GM12878 (cell line): ENCODE measurements at regions not wholly inside any gene's neighbourhood (a gene's known extent, or its start where the extent isn't known, plus 50 kb on each side); places are given as distances from the start of the nearest gene placed in this dataset.

Experiments
- BRCA1 ChIP-seq: IDR thresholded peaks from 2 replicates; pipeline ENCODE4 v1.6.1; 2011; ENCODE audit warnings: low read depth, low read length, improper control_type of control experiment
- CBFB ChIP-seq: IDR thresholded peaks from 2 replicates; pipeline ENCODE4 v1.6.1; 2016; ENCODE audit warnings: antibody characterized with exemption, low read depth
- CHD2 ChIP-seq: IDR thresholded peaks from 2 replicates; pipeline ENCODE4 v1.6.1; 2011; ENCODE audit warnings: low read depth, low read length, improper control_type of control experiment, borderline replicate concordance
- CREM ChIP-seq: IDR thresholded peaks from 2 replicates; pipeline ENCODE4 v1.6.1; 2014; ENCODE audit warnings: antibody characterized with exemption, low read depth
- DPF2 ChIP-seq: fragments of 450-650 bp; IDR thresholded peaks from 2 replicates; pipeline ENCODE4 v1.6.1; 2017; ENCODE audit warnings: mild to moderate bottlenecking
- ELK1 ChIP-seq: IDR thresholded peaks from 2 replicates; pipeline ENCODE4 v1.6.1; 2012; ENCODE audit warnings: low read depth, low read length, improper control_type of control experiment
- ETV6 ChIP-seq, 2 experiments: fragments of 450-650 bp in 1 of 2; IDR thresholded peaks in 1 of 2; conservative IDR thresholded peaks in 1 of 2; 2 replicates each; pipeline ENCODE4 v1.6.1; 2014; ENCODE audit warnings: antibody characterized with exemption in 1 of 2, borderline replicate concordance in 1 of 2, low read depth in 1 of 2, mild to moderate bottlenecking in 1 of 2, moderate library complexity in 1 of 2
- FOXM1 ChIP-seq: IDR thresholded peaks from 2 replicates; pipeline ENCODE4 v1.6.1; 2012; ENCODE audit warnings: low read depth, mild to moderate bottlenecking, inconsistent platforms, low read length, moderate library complexity
- GABPA ChIP-seq: IDR thresholded peaks from 2 replicates; pipeline ENCODE4 v1.6.1; 2014; ENCODE audit warnings: antibody characterized with exemption, low read depth, mild to moderate bottlenecking, inconsistent platforms
- GATAD2B ChIP-seq: fragments of 450-650 bp; conservative IDR thresholded peaks from 2 replicates; pipeline ENCODE4 v1.6.1; 2017; ENCODE audit warnings: low read depth, mild to moderate bottlenecking, moderate library complexity
- HSF1 ChIP-seq: fragments of 150-350 bp; IDR thresholded peaks from 2 replicates; pipeline ENCODE4 v1.6.1; 2014; ENCODE audit warnings: mild to moderate bottlenecking, low read depth, low read length
- IRF3 ChIP-seq: fragments of 450-650 bp; IDR thresholded peaks from 2 replicates; pipeline ENCODE4 v1.6.1; 2014; ENCODE audit warnings: mild to moderate bottlenecking
- MEF2A ChIP-seq: IDR thresholded peaks from 2 replicates; pipeline ENCODE4 v1.6.1; 2011; ENCODE audit warnings: low read depth, mild to moderate bottlenecking, low read length, moderate library complexity; ENCODE audit not compliant: insufficient read depth
- MTA3 ChIP-seq: IDR thresholded peaks from 2 replicates; pipeline ENCODE4 v1.6.1; 2012; ENCODE audit warnings: low read length, inconsistent platforms, borderline replicate concordance
- MYC ChIP-seq: IDR thresholded peaks from 2 replicates; pipeline ENCODE4 v1.6.1; 2011; ENCODE audit warnings: mild to moderate bottlenecking, low read length, moderate library complexity, inconsistent platforms; ENCODE audit not compliant: insufficient read depth, insufficient replicate concordance, insufficient read length, severe bottlenecking
- NR2F1 ChIP-seq: fragments of 450-650 bp; conservative IDR thresholded peaks from 2 replicates; pipeline ENCODE4 v1.6.1; 2017; ENCODE audit warnings: mild to moderate bottlenecking
- PBX3 ChIP-seq: IDR thresholded peaks from 2 replicates; pipeline ENCODE4 v1.6.1; 2011; ENCODE audit warnings: mild to moderate bottlenecking, low read depth, low read length, moderate library complexity; ENCODE audit not compliant: insufficient replicate concordance
- POLR2AphosphoS5 ChIP-seq: IDR thresholded peaks from 2 replicates; pipeline ENCODE4 v1.6.1; 2011; ENCODE audit warnings: mild to moderate bottlenecking, low read length, inconsistent platforms
- SIN3A ChIP-seq: IDR thresholded peaks from 2 replicates; pipeline ENCODE4 v1.6.1; 2012; ENCODE audit warnings: low read depth, low read length, improper control_type of control experiment
- SMC3 ChIP-seq: IDR thresholded peaks from 2 replicates; pipeline ENCODE4 v1.6.1; 2011; ENCODE audit warnings: low read length, improper control_type of control experiment, borderline replicate concordance
- SPI1 ChIP-seq: IDR thresholded peaks from 2 replicates; pipeline ENCODE4 v1.6.1; 2011; ENCODE audit warnings: low read depth, mild to moderate bottlenecking, low read length, moderate library complexity, borderline replicate concordance; ENCODE audit not compliant: insufficient read depth
- SREBF1 ChIP-seq: IDR thresholded peaks from 2 replicates; pipeline ENCODE4 v1.6.1; 2012; ENCODE audit warnings: mild to moderate bottlenecking, low read length
- TBL1XR1 ChIP-seq: IDR thresholded peaks from 2 replicates; pipeline ENCODE4 v1.6.1; 2012; ENCODE audit warnings: low read depth, low read length, improper control_type of control experiment
- ZNF622 ChIP-seq: fragments of 450-650 bp; IDR thresholded peaks from 2 replicates; pipeline ENCODE4 v1.6.1; 2017; ENCODE audit warnings: mild to moderate bottlenecking, inconsistent platforms

- no peak for TF ChIP-seq ELK1
- peak in 1 of 2 experiments; percentile 21; a peak in 2 of 4 replicates for TF ChIP-seq ETV6 (conservative IDR thresholded peaks at IDR 0.05 in 1 of 2, IDR thresholded peaks at IDR 0.05 in 1 of 2; ENCODE audit: borderline replicate concordance in 1 of 2, low read depth in 1 of 2)
- peak; percentile 51; the same call in 1 of the 2 replicates for TF ChIP-seq GATAD2B
- no peak for TF ChIP-seq ZNF622
- TF ChIP-seq SPI1, result peak; percentile 54; the same call in 1 of the 2 replicates
- TF ChIP-seq MTA3, result no peak
- TF ChIP-seq POLR2AphosphoS5, result no peak
- TF ChIP-seq MYC, result no peak
- TF ChIP-seq CREM, result no peak
- TF ChIP-seq BRCA1, result no peak
- TF ChIP-seq GABPA, result no peak
- TF ChIP-seq DPF2, result peak; percentile 78
- no peak for TF ChIP-seq IRF3
- TF ChIP-seq HSF1, result no peak
- no peak for TF ChIP-seq MEF2A
- TF ChIP-seq SMC3, result no peak
- TF ChIP-seq SIN3A, result no peak
- no peak for TF ChIP-seq PBX3
- TF ChIP-seq TBL1XR1, result no peak
- TF ChIP-seq FOXM1, result peak; percentile 52; the same call in 1 of the 2 replicates
- TF ChIP-seq SREBF1, result no peak
- no peak for TF ChIP-seq CHD2
- no peak for TF ChIP-seq CBFB
- no peak for TF ChIP-seq NR2F1
These were observed 102.6 kb upstream of the PRB2 start (continued) for GRCh38 chr12:11497995-11498394.
